ENCODE measurements at regions not wholly inside any gene's neighbourhood (a gene's known extent, or its start where the extent isn't known, plus 50 kb on each side); places are given as distances from the start of the nearest gene placed in this dataset.
"Not testable (repeated sequence)": the region's sequence is repeated elsewhere in the genome, so short reads cannot be mapped to it uniquely, and the experiment has no call there.

- not testable (repeated sequence) for TF ChIP-seq CTCF (conservative IDR thresholded peaks at IDR 0.05 in 1 of 2, IDR thresholded peaks at IDR 0.05 in 1 of 2; ENCODE audit: low read depth in 1 of 2, low read length in 2 of 2); EZH2 (IDR thresholded peaks at IDR 0.05; ENCODE audit: low read length, missing control alignments)
Observed at GRCh38 chr2:83976628-83977027, 482.5 kb downstream of the SUCLG1 start.

Data from fibroblast of lung (primary cell).